Kidney (tissue), 13 donors: ENCODE measurements at regions not wholly inside any gene's neighbourhood (a gene's known extent, or its start where the extent isn't known, plus 50 kb on each side); places are given as distances from the start of the nearest gene placed in this dataset.

Source experiments
- DNase-seq, 5 donors: peaks; one replicate each; pipeline ENCODE4 v3.0.0-alpha.2; 2013 to 2020
- FAIRE-seq: peaks from 2 replicates; lab custom pipeline; 2012; peaks lifted over from hg19 to GRCh38; lab: Jason Lieb, UNC
- H3K27ac ChIP-seq, 2 donors: one replicate each; pipeline ENCODE4 v1.7.0; 2013; ENCODE audit warnings: low read depth in 2 of 2, low read length in 2 of 2, inconsistent platforms in 1 of 2
- H3K27me3 ChIP-seq: one replicate; pipeline ENCODE4 v1.7.1; 2013; ENCODE audit warnings: low read length, inconsistent platforms; ENCODE audit not compliant: control insufficient read depth, insufficient read depth
- H3K36me3 ChIP-seq, 3 donors: one replicate each; pipeline versions ENCODE4 v1.7.0 to v1.7.1; 2013; ENCODE audit warnings: low read length in 3 of 3, control low read depth in 1 of 3, inconsistent platforms in 1 of 3; ENCODE audit not compliant: insufficient read depth in 3 of 3, control insufficient read depth in 2 of 3
- H3K4me1 ChIP-seq, 3 donors: one replicate each; pipeline versions ENCODE4 v1.7.0 to v1.7.1; 2013; ENCODE audit warnings: low read length in 3 of 3, inconsistent platforms in 1 of 3, low read depth in 1 of 3; ENCODE audit not compliant: control insufficient read depth in 2 of 3, insufficient read depth in 2 of 3
- H3K4me3 ChIP-seq, 3 donors: one replicate each; pipeline versions ENCODE4 v1.7.0 to v1.8.1; 2013; ENCODE audit warnings: low read length in 3 of 3, control low read depth in 1 of 3, inconsistent platforms in 1 of 3
- H3K9ac ChIP-seq, 3 donors: one replicate each; pipeline versions ENCODE4 v1.7.0 to v1.7.1; 2013; ENCODE audit warnings: low read length in 3 of 3, control low read depth in 1 of 3, inconsistent platforms in 1 of 3
- H3K9me3 ChIP-seq, 3 donors: one replicate each; pipeline versions ENCODE4 v1.7.0 to v1.7.1; 2013; ENCODE audit warnings: low read length in 3 of 3, control low read depth in 1 of 3, inconsistent platforms in 1 of 3; ENCODE audit not compliant: control insufficient read depth in 2 of 3, insufficient read depth in 1 of 3
- CTCF ChIP-seq: IDR thresholded peaks from 3 replicates; pipeline ENCODE4 v1.5.1; 2012; ENCODE audit warnings: mild to moderate bottlenecking, moderate library complexity, borderline replicate concordance; ENCODE audit not compliant: insufficient read depth; ENCODE audit errors: extremely low read depth
- intact Hi-C: fragments of 100-400 bp; cut with DNase I; formaldehyde crosslinking; loops from one replicate; pipeline ENCODE4 v1.11.1; 2022
- donor health status: control.
- donor health status: control.
- donor health status: control.
- donor health status: control.
- donor health status: control.
- donor health status: DM: yes; HTN: yes; CAD: no.
- donor health status: Normal renal cell carcinoma (clear cell type).

GRCh38 chr12:19572920-19573558, 133.7 kb downstream of the AEBP2 start:
- intact Hi-C loops, result no loop called here
- Histone ChIP-seq H3K27me3 (no peaks in the 10 kb centered on the region), H3K9ac (no peak overlapping the region), H3K4me1 (peaks cover 0 to 8% (median 0%) of the 10 kb centered on the region in 3 donors), H3K9me3 (no peaks in the 10 kb centered on the region), H3K36me3 (no peaks in the 10 kb centered on the region), H3K27ac (no peak overlapping the region), H3K4me3 (no peak overlapping the region)
- DNase-seq (peak in 3 of 5 donors; percentile 25 to 56 (median 47)), FAIRE-seq (no peak)
- peak; percentile 55 for TF ChIP-seq CTCF

GRCh38 chr12:19573866-19574265, 134.6 kb downstream of the AEBP2 start:
- no peak overlapping the region for H3K4me3 ChIP-seq
- intact Hi-C loops, result no loop called here
- H3K27me3 ChIP-seq, result no peaks in the 10 kb centered on the region
- no peak overlapping the region for H3K27ac ChIP-seq
- no peak overlapping the region for H3K9ac ChIP-seq
- no peaks in the 10 kb centered on the region for H3K36me3 ChIP-seq
- TF ChIP-seq CTCF, result no peak
- DNase-seq, result no peak
- H3K4me1 ChIP-seq, result peaks cover 0 to 8% (median 0%) of the 10 kb centered on the region in 3 donors
- FAIRE-seq, result no peak
- no peaks in the 10 kb centered on the region for H3K9me3 ChIP-seq

GRCh38 chr12:19574601-19575000, 135.3 kb downstream of the AEBP2 start:
- intact Hi-C loops, result no loop called here
- H3K9ac ChIP-seq, result no peak overlapping the region

More at GRCh38 chr12:19574601-19575000, 135.3 kb downstream of the AEBP2 start:
- no peak for TF ChIP-seq CTCF
- H3K36me3 ChIP-seq, result no peaks in the 10 kb centered on the region
- FAIRE-seq (no peak), DNase-seq (no peak)
- no peak overlapping the region for H3K27ac ChIP-seq
- no peak overlapping the region for H3K4me3 ChIP-seq
- peaks cover 0 to 8% (median 0%) of the 10 kb centered on the region in 3 donors for H3K4me1 ChIP-seq
- H3K27me3 ChIP-seq, result no peaks in the 10 kb centered on the region
- H3K9me3 ChIP-seq, result no peaks in the 10 kb centered on the region
